PC-9 (cell line): ENCODE measurements at regions not wholly inside any gene's neighbourhood (a gene's known extent, or its start where the extent isn't known, plus 50 kb on each side); places are given as distances from the start of the nearest gene placed in this dataset.

ENCODE experiments used
- EZH2 ChIP-seq: fragments of 200-600 bp; sonication (generic); IDR thresholded peaks from 2 replicates; pipeline ENCODE4 v1.8.0; 2017; ENCODE audit warnings: antibody characterized with exemption, low read depth
- TF ChIP-seq, protein P1 (sequence below): fragments of 200-600 bp; sonication (generic); conservative IDR thresholded peaks from 2 replicates; pipeline ENCODE4 v1.6.1; 2017; ENCODE audit warnings: mixed run types, antibody characterized with exemption, mild to moderate bottlenecking, moderate library complexity

GRCh38 chr6:163954088-163954775 lies 539.7 kb downstream of the QKI start:
- TF ChIP-seq, protein P1, sequence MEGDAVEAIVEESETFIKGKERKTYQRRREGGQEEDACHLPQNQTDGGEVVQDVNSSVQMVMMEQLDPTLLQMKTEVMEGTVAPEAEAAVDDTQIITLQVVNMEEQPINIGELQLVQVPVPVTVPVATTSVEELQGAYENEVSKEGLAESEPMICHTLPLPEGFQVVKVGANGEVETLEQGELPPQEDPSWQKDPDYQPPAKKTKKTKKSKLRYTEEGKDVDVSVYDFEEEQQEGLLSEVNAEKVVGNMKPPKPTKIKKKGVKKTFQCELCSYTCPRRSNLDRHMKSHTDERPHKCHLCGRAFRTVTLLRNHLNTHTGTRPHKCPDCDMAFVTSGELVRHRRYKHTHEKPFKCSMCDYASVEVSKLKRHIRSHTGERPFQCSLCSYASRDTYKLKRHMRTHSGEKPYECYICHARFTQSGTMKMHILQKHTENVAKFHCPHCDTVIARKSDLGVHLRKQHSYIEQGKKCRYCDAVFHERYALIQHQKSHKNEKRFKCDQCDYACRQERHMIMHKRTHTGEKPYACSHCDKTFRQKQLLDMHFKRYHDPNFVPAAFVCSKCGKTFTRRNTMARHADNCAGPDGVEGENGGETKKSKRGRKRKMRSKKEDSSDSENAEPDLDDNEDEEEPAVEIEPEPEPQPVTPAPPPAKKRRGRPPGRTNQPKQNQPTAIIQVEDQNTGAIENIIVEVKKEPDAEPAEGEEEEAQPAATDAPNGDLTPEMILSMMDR: no peak
- no peak for TF ChIP-seq EZH2
